ENCODE measurements at regions not wholly inside any gene's neighbourhood (a gene's known extent, or its start where the extent isn't known, plus 50 kb on each side); places are given as distances from the start of the nearest gene placed in this dataset.

GRCh38 chr7:131648491-131648890, 92.1 kb upstream of the PODXL start:
- TF ChIP-seq, protein P1, sequence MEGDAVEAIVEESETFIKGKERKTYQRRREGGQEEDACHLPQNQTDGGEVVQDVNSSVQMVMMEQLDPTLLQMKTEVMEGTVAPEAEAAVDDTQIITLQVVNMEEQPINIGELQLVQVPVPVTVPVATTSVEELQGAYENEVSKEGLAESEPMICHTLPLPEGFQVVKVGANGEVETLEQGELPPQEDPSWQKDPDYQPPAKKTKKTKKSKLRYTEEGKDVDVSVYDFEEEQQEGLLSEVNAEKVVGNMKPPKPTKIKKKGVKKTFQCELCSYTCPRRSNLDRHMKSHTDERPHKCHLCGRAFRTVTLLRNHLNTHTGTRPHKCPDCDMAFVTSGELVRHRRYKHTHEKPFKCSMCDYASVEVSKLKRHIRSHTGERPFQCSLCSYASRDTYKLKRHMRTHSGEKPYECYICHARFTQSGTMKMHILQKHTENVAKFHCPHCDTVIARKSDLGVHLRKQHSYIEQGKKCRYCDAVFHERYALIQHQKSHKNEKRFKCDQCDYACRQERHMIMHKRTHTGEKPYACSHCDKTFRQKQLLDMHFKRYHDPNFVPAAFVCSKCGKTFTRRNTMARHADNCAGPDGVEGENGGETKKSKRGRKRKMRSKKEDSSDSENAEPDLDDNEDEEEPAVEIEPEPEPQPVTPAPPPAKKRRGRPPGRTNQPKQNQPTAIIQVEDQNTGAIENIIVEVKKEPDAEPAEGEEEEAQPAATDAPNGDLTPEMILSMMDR (conservative IDR thresholded peaks at IDR 0.05 in 1 of 2, IDR thresholded peaks at IDR 0.05 in 1 of 2; ENCODE audit: extremely low read depth in 1 of 2, insufficient read depth in 1 of 2, low read depth in 1 of 2, low read length in 2 of 2) = no peak
- no peak for TF ChIP-seq EZH2 (IDR thresholded peaks at IDR 0.05; ENCODE audit: borderline replicate concordance, low read length)
